GM12878 (cell line): ENCODE measurements at regions not wholly inside any gene's neighbourhood (a gene's known extent, or its start where the extent isn't known, plus 50 kb on each side); places are given as distances from the start of the nearest gene placed in this dataset.

ENCODE experiments used
- ATAC-seq: fragments of 200-7000 bp; cut with Tn5 transposase; 3 replicates; pipeline ENCODE4 v1.9.1; 2020; ENCODE audit warnings: mild to moderate bottlenecking, moderate library complexity
- BruUV-seq: library from RNA; stranded (reverse); fragments of 400-500 nt; replicated peaks from 2 replicates; lab custom pipeline; 2021; lab: Mats Ljungman, UMichigan
- CTCF ChIA-PET: fragments of 300-600 bp; sonication (Branson Sonifier 250); formaldehyde crosslinking; extraction: SDS; loops from one replicate; lab custom pipeline; 2021; ENCODE audit warnings: inconsistent platforms; lab: Yijun Ruan, JAX
- POLR2A ChIA-PET: fragments of 350-600 bp; formaldehyde crosslinking; extraction: SDS; loops from one replicate; lab custom pipeline; 2021; ENCODE audit warnings: inconsistent platforms; lab: Charles Lee
- RAD21 ChIA-PET: fragments of 300-600 bp; sonication (Branson Sonifier 250); formaldehyde crosslinking; loops from one replicate; lab custom pipeline; 2023; ENCODE audit warnings: antibody characterized with exemption; ENCODE audit not compliant: unreplicated experiment; lab: Charles Lee
- SMC1A ChIA-PET: fragments of 300-600 bp; sonication (Branson Sonifier 250); formaldehyde crosslinking; loops from one replicate; lab custom pipeline; 2023; ENCODE audit not compliant: unreplicated experiment, uncharacterized antibody; lab: Charles Lee
- DNase-seq: peaks from one replicate; pipeline ENCODE4 v3.0.0-alpha.2; 2011; ENCODE audit warnings: low read depth, low spot score
- FAIRE-seq: peaks from 3 replicates; lab custom pipeline; 2011; peaks lifted over from hg19 to GRCh38; lab: Jason Lieb, UNC
- H2AFZ ChIP-seq: 2 replicates; pipeline ENCODE4 v1.6.0; 2011; ENCODE audit warnings: low read depth, low read length, control low read depth; ENCODE audit not compliant: control insufficient read depth
- H3K27ac ChIP-seq: 2 replicates; pipeline ENCODE4 v1.5.1; 2011; ENCODE audit warnings: control low read depth; ENCODE audit not compliant: control insufficient read depth, insufficient read depth
- H3K27me3 ChIP-seq, 2 experiments: replicated peaks in 1 of 2; 2 replicates each; pipeline versions ENCODE4 v1.6.0 to v1.6.1; 2011; ENCODE audit warnings: low read length in 1 of 2; ENCODE audit not compliant: control insufficient read depth in 2 of 2, insufficient read depth in 2 of 2
- H3K36me3 ChIP-seq, 2 experiments: 2 replicates each; pipeline ENCODE4 v1.5.1; 2011; ENCODE audit warnings: low read length in 1 of 2; ENCODE audit not compliant: control insufficient read depth in 2 of 2, insufficient read depth in 2 of 2
- H3K4me1 ChIP-seq: 2 replicates; pipeline ENCODE4 v1.6.1; 2011; ENCODE audit warnings: mild to moderate bottlenecking, low read length, moderate library complexity, mixed read lengths; ENCODE audit not compliant: control insufficient read depth, insufficient read depth
- H3K4me2 ChIP-seq: 2 replicates; pipeline ENCODE4 v1.6.0; 2011; ENCODE audit warnings: control low read depth; ENCODE audit not compliant: control insufficient read depth, insufficient read depth
- H3K4me3 ChIP-seq: fragments of 200-600 bp; sonication (generic); 2 replicates; pipeline ENCODE4 v1.5.1; 2016
- H3K79me2 ChIP-seq: 2 replicates; pipeline ENCODE4 v1.6.0; 2011; ENCODE audit warnings: low read length; ENCODE audit not compliant: control insufficient read depth, insufficient read depth
- H3K9ac ChIP-seq: 2 replicates; pipeline ENCODE4 v1.8.0; 2011; ENCODE audit warnings: low read length, control low read depth, mixed read lengths; ENCODE audit not compliant: control insufficient read depth, insufficient read depth
- H3K9me3 ChIP-seq: replicated peaks from 3 replicates; pipeline ENCODE4 v1.5.1; 2011; ENCODE audit warnings: mild to moderate bottlenecking, low read length; ENCODE audit not compliant: control insufficient read depth, insufficient read depth
- H4K20me1 ChIP-seq: 2 replicates; pipeline ENCODE4 v1.6.0; 2011; ENCODE audit not compliant: control insufficient read depth, insufficient read depth
- BCLAF1 ChIP-seq: fragments of 450-650 bp; IDR thresholded peaks from 2 replicates; pipeline ENCODE4 v1.6.1; 2017; ENCODE audit warnings: antibody characterized with exemption, mild to moderate bottlenecking, moderate library complexity
- CHD1 ChIP-seq: IDR thresholded peaks from 2 replicates; pipeline ENCODE4 v1.6.1; 2012; ENCODE audit warnings: low read depth, low read length, improper control_type of control experiment
- IKZF2 ChIP-seq, 2 experiments: fragments of 450-650 bp; IDR thresholded peaks; 2 replicates each; pipeline ENCODE4 v1.6.1; 2017; ENCODE audit warnings: mild to moderate bottlenecking in 2 of 2, moderate library complexity in 2 of 2
- JUND ChIP-seq: IDR thresholded peaks from 2 replicates; pipeline ENCODE4 v1.6.1; 2012; ENCODE audit warnings: low read depth, mild to moderate bottlenecking, low read length, improper control_type of control experiment, moderate library complexity
- NRF1 ChIP-seq: conservative IDR thresholded peaks from 2 replicates; pipeline ENCODE4 v1.6.1; 2011; ENCODE audit warnings: mild to moderate bottlenecking, low read depth, low read length, improper control_type of control experiment
- PAX8 ChIP-seq: fragments of 450-650 bp; IDR thresholded peaks from 2 replicates; pipeline ENCODE4 v1.6.1; 2017; ENCODE audit warnings: mild to moderate bottlenecking, moderate library complexity
- POLR2AphosphoS5 ChIP-seq: IDR thresholded peaks from 2 replicates; pipeline ENCODE4 v1.6.1; 2011; ENCODE audit warnings: mild to moderate bottlenecking, low read length, inconsistent platforms
- SIN3A ChIP-seq: IDR thresholded peaks from 2 replicates; pipeline ENCODE4 v1.6.1; 2012; ENCODE audit warnings: low read depth, low read length, improper control_type of control experiment
- SIX5 ChIP-seq: IDR thresholded peaks from 2 replicates; pipeline ENCODE4 v1.6.1; 2011; ENCODE audit warnings: mild to moderate bottlenecking, low read depth, low read length, moderate library complexity; ENCODE audit not compliant: severe bottlenecking
- SMC3 ChIP-seq: IDR thresholded peaks from 2 replicates; pipeline ENCODE4 v1.6.1; 2011; ENCODE audit warnings: low read length, improper control_type of control experiment, borderline replicate concordance
- TAF1 ChIP-seq: IDR thresholded peaks from 2 replicates; pipeline ENCODE4 v1.6.1; 2011; ENCODE audit warnings: mild to moderate bottlenecking, low read depth, low read length, borderline replicate concordance
- TARDBP ChIP-seq: IDR thresholded peaks from 2 replicates; pipeline ENCODE4 v1.6.1; 2016; ENCODE audit warnings: borderline replicate concordance
- ZNF207 ChIP-seq: fragments of 450-650 bp; IDR thresholded peaks from 2 replicates; pipeline ENCODE4 v1.6.1; 2014; ENCODE audit warnings: antibody characterized with exemption, mild to moderate bottlenecking, borderline replicate concordance
- ZNF384 ChIP-seq: IDR thresholded peaks from 2 replicates; pipeline ENCODE4 v1.6.1; 2012; ENCODE audit warnings: low read depth, mild to moderate bottlenecking, low read length, improper control_type of control experiment, borderline replicate concordance
- in situ Hi-C: fragments of 300-500 bp; cut with MboI; formaldehyde crosslinking; loops from 9 replicates; pipeline ENCODE4 v1.14.3; 2018; ENCODE audit warnings: mixed read lengths
- intact Hi-C: fragments of 100-400 bp; cut with micrococcal nuclease; formaldehyde crosslinking; loops from one replicate; pipeline ENCODE4 v1.14.2; 2022; ENCODE audit not compliant: unreplicated experiment
- TF ChIP-seq, protein P1 (sequence below): IDR thresholded peaks from 2 replicates; pipeline ENCODE4 v1.6.1; 2011; ENCODE audit warnings: borderline replicate concordance, low read depth, mild to moderate bottlenecking, moderate library complexity, low read length; ENCODE audit not compliant: insufficient read depth, poor library complexity, severe bottlenecking
- TF ChIP-seq, protein P2 (sequence below): IDR thresholded peaks from 2 replicates; pipeline ENCODE4 v1.6.1; 2011; ENCODE audit warnings: low read depth, low read length, improper control_type of control experiment, borderline replicate concordance

- Histone ChIP-seq H3K27me3 (no peaks in the 10 kb centered on the region), H3K36me3 (no peaks in the 10 kb centered on the region; a peak in 1 of 4 replicates), H3K79me2 (no peaks in the 10 kb centered on the region), H2AFZ (no peak overlapping the region), H3K4me1 (no peaks in the 10 kb centered on the region), H3K4me3 (no peak overlapping the region), H3K27ac (no peak overlapping the region), H4K20me1 (no peaks in the 10 kb centered on the region), H3K4me2 (no peak overlapping the region), H3K9ac (no peak overlapping the region), H3K9me3 (no peaks in the 10 kb centered on the region; the same call in 2 of the 3 replicates)
- intact Hi-C loops = no loop called here
- in situ Hi-C loops = loop anchor here (25.0 kb wide), 1 partner anchor 392 kb away; no protein-coding TSS in a partner anchor
- RAD21 ChIA-PET = no interaction called here
- ATAC-seq (no peak), DNase-seq (no peak), FAIRE-seq (no peak)
- BruUV-seq = no TSS peak
- no peak for TF ChIP-seq ZNF207
- no peak for TF ChIP-seq TARDBP
- TF ChIP-seq, protein P1, sequence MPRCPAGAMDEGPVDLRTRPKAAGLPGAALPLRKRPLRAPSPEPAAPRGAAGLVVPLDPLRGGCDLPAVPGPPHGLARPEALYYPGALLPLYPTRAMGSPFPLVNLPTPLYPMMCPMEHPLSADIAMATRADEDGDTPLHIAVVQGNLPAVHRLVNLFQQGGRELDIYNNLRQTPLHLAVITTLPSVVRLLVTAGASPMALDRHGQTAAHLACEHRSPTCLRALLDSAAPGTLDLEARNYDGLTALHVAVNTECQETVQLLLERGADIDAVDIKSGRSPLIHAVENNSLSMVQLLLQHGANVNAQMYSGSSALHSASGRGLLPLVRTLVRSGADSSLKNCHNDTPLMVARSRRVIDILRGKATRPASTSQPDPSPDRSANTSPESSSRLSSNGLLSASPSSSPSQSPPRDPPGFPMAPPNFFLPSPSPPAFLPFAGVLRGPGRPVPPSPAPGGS = no peak
- no peak for TF ChIP-seq POLR2AphosphoS5
- TF ChIP-seq IKZF2 (IDR thresholded peaks at IDR 0.05) = no peak
- no peak for TF ChIP-seq TAF1
- no peak for TF ChIP-seq ZNF384
- no peak for TF ChIP-seq BCLAF1
- TF ChIP-seq, protein P2, sequence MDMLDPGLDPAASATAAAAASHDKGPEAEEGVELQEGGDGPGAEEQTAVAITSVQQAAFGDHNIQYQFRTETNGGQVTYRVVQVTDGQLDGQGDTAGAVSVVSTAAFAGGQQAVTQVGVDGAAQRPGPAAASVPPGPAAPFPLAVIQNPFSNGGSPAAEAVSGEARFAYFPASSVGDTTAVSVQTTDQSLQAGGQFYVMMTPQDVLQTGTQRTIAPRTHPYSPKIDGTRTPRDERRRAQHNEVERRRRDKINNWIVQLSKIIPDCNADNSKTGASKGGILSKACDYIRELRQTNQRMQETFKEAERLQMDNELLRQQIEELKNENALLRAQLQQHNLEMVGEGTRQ = no peak
- no peak for TF ChIP-seq JUND
- no peak for TF ChIP-seq SIX5
- no peak for TF ChIP-seq SMC3
- no peak for TF ChIP-seq PAX8
- TF ChIP-seq CHD1 = no peak
- no peak for TF ChIP-seq SIN3A
- no peak for TF ChIP-seq NRF1
- SMC1A ChIA-PET = no interaction called here
- CTCF ChIA-PET = no interaction called here
- POLR2A ChIA-PET = no interaction called here
Measured at GRCh38 chr11:59295435-59295834, 63.3 kb upstream of the OR5AN1 start.
